Esophagus muscularis mucosa (tissue), 4 donors: ENCODE measurements at regions not wholly inside any gene's neighbourhood (a gene's known extent, or its start where the extent isn't known, plus 50 kb on each side); places are given as distances from the start of the nearest gene placed in this dataset.

Experiments
- DNase-seq: peaks from one replicate; pipeline ENCODE4 v3.0.0-alpha.2; 2017; ENCODE audit errors: extremely low spot score
- H3K27ac ChIP-seq, 4 donors: fragments of 200-600 bp; sonication (generic); replicated peaks in 1 of 4; 1 replicate in 3 of 4; 2 replicates in 1 of 4; pipeline ENCODE4 v1.5.1; 2016 to 2019; ENCODE audit warnings: mild to moderate bottlenecking in 1 of 4
- H3K27me3 ChIP-seq, 4 donors: fragments of 200-600 bp; sonication (generic); one replicate each; pipeline versions ENCODE4 v1.5.1 to v1.6.0; 2016 to 2019
- H3K36me3 ChIP-seq, 4 donors: fragments of 200-600 bp; sonication (generic); one replicate each; pipeline ENCODE4 v1.5.1; 2016 to 2019
- H3K4me1 ChIP-seq, 4 donors: fragments of 200-600 bp; sonication (generic); one replicate each; pipeline ENCODE4 v1.5.1; 2016 to 2019
- H3K4me3 ChIP-seq, 4 donors: fragments of 200-600 bp; sonication (generic); 1 replicate in 2 of 4; 2 replicates in 2 of 4; pipeline ENCODE4 v1.5.1; 2016 to 2019; ENCODE audit warnings: mild to moderate bottlenecking in 4 of 4, moderate library complexity in 1 of 4
- H3K9me3 ChIP-seq, 4 donors: fragments of 200-600 bp; sonication (generic); 1 replicate in 3 of 4; 2 replicates in 1 of 4; pipeline ENCODE4 v1.5.1; 2016 to 2019
- EP300 ChIP-seq: sonication (generic); formaldehyde crosslinking; IDR thresholded peaks from one replicate; pipeline ENCODE4 v1.6.1; 2017; ENCODE audit warnings: antibody characterized with exemption
- POLR2A ChIP-seq: fragments of 450-650 bp; IDR thresholded peaks from one replicate; pipeline ENCODE4 v1.6.1; 2017; ENCODE audit warnings: antibody characterized with exemption, moderate library complexity, mild to moderate bottlenecking, low read depth
- POLR2AphosphoS5 ChIP-seq, 2 donors: sonication (generic); formaldehyde crosslinking; IDR thresholded peaks; one replicate each; pipeline ENCODE4 v1.6.1; 2017; ENCODE audit warnings: antibody characterized with exemption in 2 of 2
- WGBS: methylation state at CpG from one replicate; pipeline ENCODE4 v1.1.5; 2018; 5-methylcytosine and 5-hydroxymethylcytosine counted together
- intact Hi-C: fragments of 100-400 bp; cut with DNase I; formaldehyde crosslinking; loops from one replicate; pipeline ENCODE4 v1.15.1; 2023
- TF ChIP-seq, protein P1 (sequence below), 3 experiments: fragments of 200-600 bp in 2 of 3; fragments of 450-650 bp in 1 of 3; sonication (generic) in 2 of 3; IDR thresholded peaks; one replicate each; pipeline ENCODE4 v1.5.1; 2017 to 2019; ENCODE audit warnings: antibody characterized with exemption in 3 of 3, mild to moderate bottlenecking in 2 of 3, moderate library complexity in 1 of 3

DNA sequence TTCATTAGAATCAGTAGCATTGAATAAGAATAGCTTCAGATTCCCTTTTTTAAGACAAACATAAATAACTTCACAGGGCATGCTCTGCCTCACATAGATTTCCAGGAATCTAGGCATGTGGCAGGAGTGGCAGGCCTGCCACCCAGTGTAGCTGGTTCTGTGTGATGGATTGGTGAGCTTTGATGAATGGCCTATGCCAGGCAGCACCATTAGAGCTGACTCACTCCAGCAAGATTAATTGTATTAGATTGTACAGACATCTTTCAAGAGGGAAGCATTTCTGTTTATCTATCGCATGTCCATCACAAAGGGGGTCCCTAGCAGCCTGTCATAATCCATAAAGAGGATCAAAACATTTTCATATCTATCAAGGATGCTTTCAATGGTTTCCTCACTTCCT is 71.9 kb downstream of the NAA11 start:
- TF ChIP-seq POLR2AphosphoS5 (IDR thresholded peaks at IDR 0.05): no peak
- TF ChIP-seq, protein P1, sequence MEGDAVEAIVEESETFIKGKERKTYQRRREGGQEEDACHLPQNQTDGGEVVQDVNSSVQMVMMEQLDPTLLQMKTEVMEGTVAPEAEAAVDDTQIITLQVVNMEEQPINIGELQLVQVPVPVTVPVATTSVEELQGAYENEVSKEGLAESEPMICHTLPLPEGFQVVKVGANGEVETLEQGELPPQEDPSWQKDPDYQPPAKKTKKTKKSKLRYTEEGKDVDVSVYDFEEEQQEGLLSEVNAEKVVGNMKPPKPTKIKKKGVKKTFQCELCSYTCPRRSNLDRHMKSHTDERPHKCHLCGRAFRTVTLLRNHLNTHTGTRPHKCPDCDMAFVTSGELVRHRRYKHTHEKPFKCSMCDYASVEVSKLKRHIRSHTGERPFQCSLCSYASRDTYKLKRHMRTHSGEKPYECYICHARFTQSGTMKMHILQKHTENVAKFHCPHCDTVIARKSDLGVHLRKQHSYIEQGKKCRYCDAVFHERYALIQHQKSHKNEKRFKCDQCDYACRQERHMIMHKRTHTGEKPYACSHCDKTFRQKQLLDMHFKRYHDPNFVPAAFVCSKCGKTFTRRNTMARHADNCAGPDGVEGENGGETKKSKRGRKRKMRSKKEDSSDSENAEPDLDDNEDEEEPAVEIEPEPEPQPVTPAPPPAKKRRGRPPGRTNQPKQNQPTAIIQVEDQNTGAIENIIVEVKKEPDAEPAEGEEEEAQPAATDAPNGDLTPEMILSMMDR (IDR thresholded peaks at IDR 0.05): no peak
- TF ChIP-seq POLR2A: no peak
- no peak for TF ChIP-seq EP300
- no peaks in the 10 kb centered on the region for H3K36me3 ChIP-seq
- H3K4me3 ChIP-seq: no peak overlapping the region
- H3K4me1 ChIP-seq: no peaks in the 10 kb centered on the region
- 94% methylated on average over 1 of the region's 1 CpG for WGBS
- H3K27ac ChIP-seq: no peak overlapping the region
- no peaks in the 10 kb centered on the region for H3K27me3 ChIP-seq
- DNase-seq: no peak
- no peaks in the 10 kb centered on the region for H3K9me3 ChIP-seq
- intact Hi-C loops: no loop called here

DNA sequence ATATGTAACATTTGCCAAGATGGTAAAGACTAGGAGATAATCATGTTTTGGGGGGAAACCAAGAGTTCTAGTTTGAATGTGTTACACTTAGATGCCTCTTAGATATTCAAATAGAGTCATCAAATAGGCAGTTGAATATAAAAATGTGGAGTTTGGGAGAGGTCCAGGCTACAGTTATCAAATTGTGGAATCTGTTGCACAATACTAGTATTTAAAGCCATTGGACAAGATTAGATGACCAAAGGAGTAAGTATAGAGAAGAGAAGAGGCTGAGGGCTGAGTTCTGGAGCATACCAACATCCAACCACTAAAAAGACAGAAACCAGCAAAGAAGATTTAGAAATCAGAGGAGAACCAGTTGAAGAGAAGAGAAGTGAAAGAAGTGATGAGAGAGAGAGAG is 72.7 kb downstream of the NAA11 start:
- Histone ChIP-seq H3K9me3 (no peaks in the 10 kb centered on the region), H3K36me3 (no peaks in the 10 kb centered on the region), H3K27me3 (no peaks in the 10 kb centered on the region), H3K4me3 (no peak overlapping the region), H3K4me1 (no peaks in the 10 kb centered on the region), H3K27ac (no peak overlapping the region)
- TF ChIP-seq EP300: no peak
- TF ChIP-seq POLR2A: no peak
- TF ChIP-seq, protein P1 (IDR thresholded peaks at IDR 0.05): no peak
- no peak for TF ChIP-seq POLR2AphosphoS5 (IDR thresholded peaks at IDR 0.05)
- intact Hi-C loops: no loop called here
- DNase-seq: no peak

DNA sequence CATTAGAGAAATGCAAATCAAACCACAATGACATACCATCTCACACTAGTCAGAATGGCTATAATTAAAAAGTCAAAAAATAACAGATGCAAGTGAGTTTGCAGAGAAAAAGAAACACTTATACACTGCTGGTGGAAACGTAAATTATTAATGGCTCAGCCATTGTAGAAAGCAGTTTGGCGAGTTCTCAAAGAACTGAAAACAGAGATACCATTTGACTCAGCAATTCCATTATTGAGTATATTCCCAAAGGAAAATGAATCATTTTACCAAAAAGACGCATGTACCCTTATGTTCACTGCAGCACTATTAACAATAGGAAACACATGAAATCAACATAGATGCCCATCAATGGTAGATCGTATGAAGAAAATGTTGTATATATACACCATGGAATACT is 75.0 kb downstream of the NAA11 start:
- TF ChIP-seq POLR2A (no peak), EP300 (no peak), POLR2AphosphoS5 (IDR thresholded peaks at IDR 0.05) (no peak)
- TF ChIP-seq, protein P1 (IDR thresholded peaks at IDR 0.05): no peak
- no peak overlapping the region for H3K27ac ChIP-seq
- 90% methylated on average over 4 of the region's 4 CpGs for WGBS
- intact Hi-C loops: no loop called here
- DNase-seq: no peak
- no peak overlapping the region for H3K4me3 ChIP-seq
- H3K36me3 ChIP-seq: no peaks in the 10 kb centered on the region
- H3K9me3 ChIP-seq: no peaks in the 10 kb centered on the region
- no peaks in the 10 kb centered on the region for H3K27me3 ChIP-seq
- H3K4me1 ChIP-seq: no peaks in the 10 kb centered on the region

DNA sequence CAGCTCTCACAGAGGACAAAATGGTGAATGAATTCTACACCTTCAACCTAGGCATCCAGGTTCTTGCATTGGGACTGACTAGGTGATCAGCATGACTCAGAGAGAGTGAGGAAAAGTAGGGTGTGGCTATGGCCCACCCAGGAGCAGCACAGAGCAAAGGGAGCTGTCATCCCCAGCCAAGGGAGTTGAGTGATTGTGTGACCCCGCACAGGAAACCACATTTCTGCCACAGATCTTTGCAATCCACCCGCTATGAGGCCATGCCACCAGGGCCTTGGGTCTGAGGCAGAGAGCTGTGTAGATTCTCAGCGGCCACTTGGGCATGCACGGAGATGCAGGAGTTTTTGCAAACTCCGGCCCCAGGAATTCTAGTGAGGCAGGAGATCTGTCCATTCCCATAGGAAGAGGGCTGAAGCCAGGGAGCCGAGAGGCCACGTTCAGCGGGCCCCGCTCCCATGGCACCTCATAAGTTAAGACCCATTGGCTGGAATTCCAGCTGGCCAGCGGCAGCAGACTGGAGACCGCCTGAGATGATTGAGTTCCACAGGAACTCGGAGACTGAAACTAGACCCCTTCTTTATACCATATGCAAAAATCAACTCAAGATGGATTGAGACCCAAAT is 75.9 kb downstream of the NAA11 start:
- TF ChIP-seq EP300: no peak
- TF ChIP-seq, protein P1 (IDR thresholded peaks at IDR 0.05): no peak
- TF ChIP-seq POLR2AphosphoS5 (IDR thresholded peaks at IDR 0.05): no peak
- no peak for TF ChIP-seq POLR2A
- no peak for DNase-seq
- no peak overlapping the region for H3K27ac ChIP-seq
- 85% methylated on average over 10 of the region's 12 CpGs for WGBS
- H3K9me3 ChIP-seq: no peaks in the 10 kb centered on the region
- no peaks in the 10 kb centered on the region for H3K36me3 ChIP-seq
- intact Hi-C loops: no loop called here
- H3K4me1 ChIP-seq: no peaks in the 10 kb centered on the region
- no peak overlapping the region for H3K4me3 ChIP-seq
- no peaks in the 10 kb centered on the region for H3K27me3 ChIP-seq

DNA sequence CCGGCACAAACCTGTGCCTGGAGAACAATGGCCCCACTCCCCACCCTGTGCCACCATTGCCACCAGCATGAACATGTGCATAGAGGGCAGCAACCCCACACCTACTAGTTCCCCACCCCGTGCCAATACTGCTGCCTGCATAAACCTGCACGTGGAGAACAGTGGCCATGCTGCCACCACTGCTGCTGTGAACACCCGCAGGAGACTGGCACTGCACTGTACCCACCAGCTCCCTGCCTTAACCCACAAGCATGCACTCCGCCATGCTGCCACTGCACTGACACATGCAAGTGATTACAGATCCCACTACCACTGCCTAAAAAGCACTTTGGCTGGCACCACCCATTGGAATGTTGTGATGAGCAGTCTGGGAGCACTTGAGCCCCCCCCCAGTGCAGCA is 77.3 kb downstream of the NAA11 start:
- DNase-seq: no peak
- Histone ChIP-seq H3K27ac (no peak overlapping the region), H3K36me3 (no peaks in the 10 kb centered on the region), H3K9me3 (no peaks in the 10 kb centered on the region), H3K4me1 (no peaks in the 10 kb centered on the region), H3K27me3 (no peaks in the 10 kb centered on the region), H3K4me3 (no peak overlapping the region)
- intact Hi-C loops: no loop called here
- TF ChIP-seq EP300 (no peak), POLR2AphosphoS5 (IDR thresholded peaks at IDR 0.05) (no peak), POLR2A (no peak)
- TF ChIP-seq, protein P1 (IDR thresholded peaks at IDR 0.05): no peak
- WGBS: 96% methylated on average over 5 of the region's 5 CpGs
